ENCODE measurements at regions not wholly inside any gene's neighbourhood (a gene's known extent, or its start where the extent isn't known, plus 50 kb on each side); places are given as distances from the start of the nearest gene placed in this dataset.

DNA sequence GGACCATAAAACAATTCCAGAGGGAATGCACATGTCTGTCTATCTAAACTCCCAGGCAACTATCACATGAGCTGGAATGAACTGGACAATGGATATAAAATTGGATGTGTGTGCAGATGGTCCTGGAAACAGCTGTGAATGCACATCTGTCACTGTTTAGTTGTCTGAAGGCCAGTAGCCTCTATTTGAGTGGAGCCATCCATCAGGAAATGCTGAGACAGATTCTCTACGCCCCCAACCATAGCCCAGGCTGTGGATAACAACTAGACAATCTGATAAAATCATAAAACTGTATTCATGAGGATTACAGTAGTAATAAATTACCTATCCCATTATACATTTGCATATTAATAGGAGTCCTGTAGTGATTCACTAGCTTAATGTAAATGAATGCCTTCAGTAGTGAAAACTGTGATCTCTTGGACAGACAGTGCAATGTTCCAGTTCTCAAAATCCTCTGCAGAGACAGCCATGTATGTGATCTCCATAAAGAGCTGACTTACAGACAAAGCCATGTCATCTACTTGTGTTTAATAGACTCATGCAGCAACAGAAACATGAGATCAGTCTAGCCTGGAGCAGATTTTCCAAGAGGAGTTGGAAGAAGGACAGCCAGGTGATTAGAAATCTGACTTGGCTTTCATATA is 907.6 kb downstream of the KCNMA1 start:
- H3K79me2 ChIP-seq (ENCODE audit: insufficient read depth, low read length) = no peaks in the 10 kb centered on the region
- H4K20me1 ChIP-seq (ENCODE audit: insufficient read depth, low read length) = no peaks in the 10 kb centered on the region
- H3K9ac ChIP-seq (ENCODE audit: low read length) = no peak overlapping the region
- H3K4me1 ChIP-seq (ENCODE audit: insufficient read depth, low read length, severe bottlenecking) = no peaks in the 10 kb centered on the region
- H3K9me2 ChIP-seq (ENCODE audit: low read depth, low read length) = no peaks in the 10 kb centered on the region
- no peak overlapping the region for H3K4me2 ChIP-seq (ENCODE audit: low read length)
- H3K4me3 ChIP-seq (ENCODE audit: low read depth, low read length, poor library complexity, severe bottlenecking) = no peak overlapping the region
- no peak overlapping the region for H3K27ac ChIP-seq (ENCODE audit: low read depth, low read length, poor library complexity, severe bottlenecking)
- no peaks in the 10 kb centered on the region for H3F3A ChIP-seq (ENCODE audit: insufficient read depth, low read length)
- TF ChIP-seq EZH2 (IDR thresholded peaks at IDR 0.05; ENCODE audit: borderline replicate concordance, low read length) = no peak
- TF ChIP-seq, protein P1, sequence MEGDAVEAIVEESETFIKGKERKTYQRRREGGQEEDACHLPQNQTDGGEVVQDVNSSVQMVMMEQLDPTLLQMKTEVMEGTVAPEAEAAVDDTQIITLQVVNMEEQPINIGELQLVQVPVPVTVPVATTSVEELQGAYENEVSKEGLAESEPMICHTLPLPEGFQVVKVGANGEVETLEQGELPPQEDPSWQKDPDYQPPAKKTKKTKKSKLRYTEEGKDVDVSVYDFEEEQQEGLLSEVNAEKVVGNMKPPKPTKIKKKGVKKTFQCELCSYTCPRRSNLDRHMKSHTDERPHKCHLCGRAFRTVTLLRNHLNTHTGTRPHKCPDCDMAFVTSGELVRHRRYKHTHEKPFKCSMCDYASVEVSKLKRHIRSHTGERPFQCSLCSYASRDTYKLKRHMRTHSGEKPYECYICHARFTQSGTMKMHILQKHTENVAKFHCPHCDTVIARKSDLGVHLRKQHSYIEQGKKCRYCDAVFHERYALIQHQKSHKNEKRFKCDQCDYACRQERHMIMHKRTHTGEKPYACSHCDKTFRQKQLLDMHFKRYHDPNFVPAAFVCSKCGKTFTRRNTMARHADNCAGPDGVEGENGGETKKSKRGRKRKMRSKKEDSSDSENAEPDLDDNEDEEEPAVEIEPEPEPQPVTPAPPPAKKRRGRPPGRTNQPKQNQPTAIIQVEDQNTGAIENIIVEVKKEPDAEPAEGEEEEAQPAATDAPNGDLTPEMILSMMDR (IDR thresholded peaks at IDR 0.05; ENCODE audit: low read length) = no peak
- no peaks in the 10 kb centered on the region for H3K27me3 ChIP-seq (ENCODE audit: insufficient read depth, low read length)
- H2AFZ ChIP-seq (ENCODE audit: low read length) = no peak overlapping the region
- no peaks in the 10 kb centered on the region for H3K36me3 ChIP-seq (ENCODE audit: insufficient read depth, low read length)
- no peaks in the 10 kb centered on the region for H3K9me3 ChIP-seq (ENCODE audit: low read length)

DNA sequence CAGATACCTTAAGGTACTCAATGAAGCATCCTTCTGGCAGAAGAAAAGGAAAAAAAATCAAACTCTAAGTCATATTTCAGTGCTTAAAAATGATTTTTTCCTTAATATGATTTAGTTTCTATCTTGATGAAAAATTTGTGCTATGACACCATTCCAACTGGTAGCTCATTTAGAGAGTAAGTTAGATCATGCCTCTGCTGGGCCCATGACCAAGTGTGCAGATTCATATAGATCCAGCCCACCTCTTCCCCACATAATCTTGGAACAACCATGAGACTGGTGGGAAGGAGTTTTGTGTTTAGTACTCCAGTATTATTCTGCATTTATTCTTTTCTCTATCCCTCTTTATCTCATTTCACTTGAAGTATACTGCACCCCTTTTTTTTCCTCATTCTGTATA is 908.3 kb downstream of the KCNMA1 start:
- no peak overlapping the region for H3K4me2 ChIP-seq (ENCODE audit: low read length)
- H3K9ac ChIP-seq (ENCODE audit: low read length) = no peak overlapping the region
- no peak overlapping the region for H3K4me3 ChIP-seq (ENCODE audit: low read depth, low read length, poor library complexity, severe bottlenecking)
- TF ChIP-seq, protein P1 (IDR thresholded peaks at IDR 0.05; ENCODE audit: low read length) = no peak
- TF ChIP-seq EZH2 (IDR thresholded peaks at IDR 0.05; ENCODE audit: borderline replicate concordance, low read length) = no peak
- H4K20me1 ChIP-seq (ENCODE audit: insufficient read depth, low read length) = no peaks in the 10 kb centered on the region
- no peaks in the 10 kb centered on the region for H3K36me3 ChIP-seq (ENCODE audit: insufficient read depth, low read length)
- H3K79me2 ChIP-seq (ENCODE audit: insufficient read depth, low read length) = no peaks in the 10 kb centered on the region
- no peaks in the 10 kb centered on the region for H3K9me3 ChIP-seq (ENCODE audit: low read length)
- no peak overlapping the region for H3K27ac ChIP-seq (ENCODE audit: low read depth, low read length, poor library complexity, severe bottlenecking)
- H3K27me3 ChIP-seq (ENCODE audit: insufficient read depth, low read length) = no peaks in the 10 kb centered on the region
- H2AFZ ChIP-seq (ENCODE audit: low read length) = no peak overlapping the region
- no peaks in the 10 kb centered on the region for H3K4me1 ChIP-seq (ENCODE audit: insufficient read depth, low read length, severe bottlenecking)
- H3F3A ChIP-seq (ENCODE audit: insufficient read depth, low read length) = no peaks in the 10 kb centered on the region
- no peaks in the 10 kb centered on the region for H3K9me2 ChIP-seq (ENCODE audit: low read depth, low read length)

DNA sequence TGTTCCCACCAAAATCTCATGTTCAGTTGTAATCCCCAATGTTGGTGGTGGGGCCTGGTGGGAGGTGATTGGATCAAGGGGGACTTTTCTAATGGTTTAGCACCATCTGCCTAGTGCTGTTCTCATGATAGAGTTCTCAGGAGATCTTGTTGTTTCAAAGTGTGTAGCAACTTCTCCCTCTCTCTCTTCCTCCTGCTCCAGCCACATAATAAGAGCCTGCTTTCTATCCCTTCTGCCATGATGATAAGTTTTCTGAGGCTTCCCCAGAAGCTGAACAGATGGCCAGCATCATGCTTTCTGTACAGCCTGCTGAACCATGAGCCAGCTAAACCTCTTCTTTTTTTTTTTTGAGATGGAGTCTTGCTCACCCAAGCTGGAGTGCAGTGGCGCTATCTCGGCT is 910.6 kb downstream of the KCNMA1 start:
- H3K27me3 ChIP-seq (ENCODE audit: insufficient read depth, low read length) = no peaks in the 10 kb centered on the region
- no peak overlapping the region for H3K9ac ChIP-seq (ENCODE audit: low read length)
- no peak overlapping the region for H2AFZ ChIP-seq (ENCODE audit: low read length)
- H4K20me1 ChIP-seq (ENCODE audit: insufficient read depth, low read length) = no peaks in the 10 kb centered on the region
- no peak for TF ChIP-seq EZH2 (IDR thresholded peaks at IDR 0.05; ENCODE audit: borderline replicate concordance, low read length)
- TF ChIP-seq, protein P1 (IDR thresholded peaks at IDR 0.05; ENCODE audit: low read length) = no peak
- H3K4me3 ChIP-seq (ENCODE audit: low read depth, low read length, poor library complexity, severe bottlenecking) = no peak overlapping the region
- H3K4me1 ChIP-seq (ENCODE audit: insufficient read depth, low read length, severe bottlenecking) = no peaks in the 10 kb centered on the region
- H3K4me2 ChIP-seq (ENCODE audit: low read length) = no peak overlapping the region
- H3K9me3 ChIP-seq (ENCODE audit: low read length) = no peaks in the 10 kb centered on the region
- H3K79me2 ChIP-seq (ENCODE audit: insufficient read depth, low read length) = no peaks in the 10 kb centered on the region
- H3K36me3 ChIP-seq (ENCODE audit: insufficient read depth, low read length) = no peaks in the 10 kb centered on the region
- H3K9me2 ChIP-seq (ENCODE audit: low read depth, low read length) = no peaks in the 10 kb centered on the region
- no peak overlapping the region for H3K27ac ChIP-seq (ENCODE audit: low read depth, low read length, poor library complexity, severe bottlenecking)
- H3F3A ChIP-seq (ENCODE audit: insufficient read depth, low read length) = no peaks in the 10 kb centered on the region
